DMS 273 (cell line): ENCODE measurements at regions not wholly inside any gene's neighbourhood (a gene's known extent, or its start where the extent isn't known, plus 50 kb on each side); places are given as distances from the start of the nearest gene placed in this dataset.

Experiments
- DNase-seq: peaks from one replicate; lab custom pipeline; 2025; ENCODE audit not compliant: unreplicated experiment; lab: John Stamatoyannopoulos, UW

GRCh38 chr14:96979611-96980074 lies 182.5 kb downstream of the VRK1 start:
- no peak for DNase-seq

- DNase-seq = no peak
These were observed 183.7 kb downstream of the VRK1 start for GRCh38 chr14:96980835-96981234.

GRCh38 chr14:96986256-96987085 lies 189.3 kb downstream of the VRK1 start:
- no peak for DNase-seq

- no peak for DNase-seq
These were observed 189.9 kb downstream of the VRK1 start for GRCh38 chr14:96987086-96987474.

DNA sequence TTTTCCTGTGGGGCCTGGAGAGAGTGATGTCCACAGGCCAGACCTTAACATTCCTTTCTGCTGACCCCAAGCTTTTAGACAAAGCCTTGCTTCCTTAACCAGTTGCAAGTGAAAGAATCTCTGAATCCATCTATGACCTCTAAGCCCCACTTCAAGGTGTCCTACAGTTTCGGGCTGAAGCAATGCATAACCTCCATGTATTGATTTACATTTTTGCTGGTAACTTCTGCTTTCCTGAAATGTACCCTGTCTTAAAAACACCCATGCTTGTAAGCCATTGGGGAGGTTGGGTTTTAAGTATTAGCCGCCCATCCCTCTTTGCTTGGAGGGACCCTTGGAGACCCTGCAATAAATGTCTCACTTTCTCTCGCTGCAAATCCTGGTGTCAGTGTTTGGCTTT lies 190.6 kb downstream of the VRK1 start:
- DNase-seq = no peak

DNA sequence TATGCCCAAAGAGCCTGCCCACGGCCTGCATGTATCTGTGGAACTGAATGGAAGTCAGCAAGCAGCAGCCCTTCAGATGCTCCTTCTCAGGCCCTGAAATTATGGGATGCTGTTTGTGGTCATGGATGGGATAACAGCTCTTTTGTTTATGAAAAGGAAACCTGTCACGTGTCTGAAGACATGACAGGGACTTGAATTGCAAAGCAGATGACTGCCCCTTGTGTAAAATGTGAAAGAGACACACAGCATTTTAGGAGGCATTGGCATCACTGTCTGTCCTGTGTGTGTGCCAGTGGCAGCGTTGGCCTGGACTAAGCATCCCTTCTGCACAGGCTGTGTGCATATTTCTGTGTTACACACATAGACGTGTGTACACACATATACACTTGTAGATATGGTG lies 192.1 kb downstream of the VRK1 start:
- no peak for DNase-seq

DNA sequence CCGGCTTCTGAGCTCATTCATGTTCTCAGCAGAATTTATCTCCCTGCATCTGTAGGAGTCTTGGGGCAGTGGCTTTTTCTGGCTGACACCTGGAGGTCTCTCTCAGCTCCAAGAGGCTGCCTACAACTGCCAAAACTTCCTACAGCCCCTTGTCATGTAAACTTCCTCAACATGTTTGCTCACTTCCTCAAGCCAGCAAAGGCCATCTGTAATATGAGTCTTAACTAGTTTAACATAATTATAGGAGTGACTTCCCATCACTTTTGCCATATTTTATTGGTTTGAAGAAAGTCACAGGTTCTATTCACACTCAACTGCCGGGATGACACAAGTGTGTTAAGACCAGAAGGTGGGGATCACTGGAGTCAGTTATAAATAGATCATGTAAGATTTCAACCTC lies 194.0 kb downstream of the VRK1 start:
- no peak for DNase-seq

- no peak for DNase-seq
These were observed 197.8 kb downstream of the VRK1 start for GRCh38 chr14:96994999-96995398.

GRCh38 chr14:96997269-96997668 lies 200.1 kb downstream of the VRK1 start:
- no peak for DNase-seq

GRCh38 chr14:96997996-96998395 lies 200.8 kb downstream of the VRK1 start:
- no peak for DNase-seq

DNA sequence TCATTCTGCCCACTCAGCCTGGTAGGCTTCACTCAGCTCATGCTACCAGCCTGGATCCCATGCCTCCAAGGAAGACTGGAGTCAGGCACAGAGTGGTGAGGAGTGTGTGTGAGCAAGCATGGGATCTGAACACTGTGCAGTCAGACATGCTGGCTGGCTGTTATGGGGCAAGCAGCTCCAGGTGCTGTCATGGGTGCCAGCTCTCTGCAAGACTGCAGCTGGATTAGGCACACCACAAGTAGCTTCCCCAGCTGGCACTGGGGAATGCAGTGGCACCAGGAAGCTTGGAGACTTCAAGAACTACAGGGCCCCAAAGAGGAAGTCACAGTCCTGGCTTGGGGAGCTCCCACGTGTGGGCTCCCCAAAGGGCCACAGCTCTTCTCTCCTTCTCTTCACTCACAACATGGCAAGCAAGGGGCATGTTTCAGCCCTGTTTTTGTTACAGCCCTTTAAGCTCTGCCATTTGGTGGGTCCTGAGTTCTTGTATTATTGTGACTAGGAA lies 202.5 kb downstream of the VRK1 start:
- no peak for DNase-seq

DNA sequence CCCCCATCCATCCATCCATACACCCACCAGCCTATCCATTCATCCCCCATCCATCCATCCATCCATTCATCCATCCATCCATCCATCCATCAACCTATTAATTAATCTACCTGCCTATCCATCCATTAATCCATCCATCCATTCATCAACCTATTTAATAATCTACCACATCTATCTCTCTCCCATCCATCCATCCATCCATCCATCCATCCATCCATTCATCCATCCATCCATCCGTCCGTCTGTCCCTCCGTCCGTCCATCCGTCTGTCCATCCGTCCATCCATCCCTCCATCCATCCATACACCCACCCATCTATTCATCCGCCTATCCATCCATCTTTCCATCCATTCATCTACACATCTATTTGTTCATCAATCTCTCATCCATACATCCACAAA lies 205.3 kb downstream of the VRK1 start:
- DNase-seq = no peak

DNA sequence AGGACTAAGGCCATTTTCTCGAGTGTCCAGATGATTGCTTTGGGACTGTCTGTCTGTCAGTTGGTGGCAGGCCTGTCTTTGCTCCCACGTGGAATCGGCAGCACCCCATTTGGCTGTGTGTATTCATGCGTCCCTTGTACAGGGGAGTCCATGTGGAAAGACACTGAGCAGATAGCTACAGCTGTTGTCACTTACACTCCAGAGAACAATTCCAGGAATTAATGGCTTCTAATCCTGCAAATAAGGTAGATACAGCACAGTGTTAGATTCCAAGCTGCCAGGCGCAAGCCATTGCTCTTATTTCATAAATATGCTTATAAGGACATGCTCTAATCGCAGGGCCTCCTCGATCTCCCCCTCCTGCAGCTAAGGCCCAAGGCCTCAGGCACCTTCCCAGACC lies 208.8 kb downstream of the VRK1 start:
- DNase-seq = no peak

DNA sequence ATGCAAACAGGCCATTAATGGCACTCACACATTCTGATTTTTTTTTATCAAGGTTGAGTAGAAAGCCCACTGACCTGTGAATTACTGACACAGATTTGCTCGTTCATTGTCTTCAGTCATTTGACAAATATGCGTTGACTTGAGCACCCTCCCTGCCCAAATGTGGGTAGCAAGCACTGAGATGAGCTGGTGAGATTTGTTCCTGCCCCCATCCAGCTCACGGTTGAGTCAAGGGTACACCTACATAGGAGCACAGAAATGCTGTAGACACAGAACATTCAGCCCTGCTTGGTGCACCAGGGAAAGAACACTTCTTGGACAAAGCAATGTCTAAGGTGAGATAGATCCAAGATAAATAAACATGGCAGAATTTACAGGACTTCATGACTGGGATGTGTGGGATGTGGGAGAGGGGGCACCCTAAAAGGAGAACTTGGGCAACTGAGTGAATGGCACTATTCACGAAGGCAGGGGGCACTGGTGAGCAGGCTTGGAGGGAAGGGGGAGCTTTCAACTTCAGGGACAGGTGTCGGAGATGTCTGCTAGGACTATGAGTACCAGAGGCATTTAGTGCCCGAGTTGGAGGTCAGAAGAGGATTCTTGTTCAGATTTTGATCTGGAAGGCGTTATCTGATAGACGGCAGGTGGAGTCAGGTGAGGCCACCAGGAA lies 213.4 kb downstream of the VRK1 start:
- DNase-seq = peak; percentile 3

- DNase-seq = no peak
These were observed 216.7 kb downstream of the VRK1 start for GRCh38 chr14:97013878-97014277.

GRCh38 chr14:97021001-97021400 lies 223.8 kb downstream of the VRK1 start:
- no peak for DNase-seq

- peak; percentile 46 for DNase-seq
These were observed 224.5 kb downstream of the VRK1 start for GRCh38 chr14:97021571-97022168.

DNA sequence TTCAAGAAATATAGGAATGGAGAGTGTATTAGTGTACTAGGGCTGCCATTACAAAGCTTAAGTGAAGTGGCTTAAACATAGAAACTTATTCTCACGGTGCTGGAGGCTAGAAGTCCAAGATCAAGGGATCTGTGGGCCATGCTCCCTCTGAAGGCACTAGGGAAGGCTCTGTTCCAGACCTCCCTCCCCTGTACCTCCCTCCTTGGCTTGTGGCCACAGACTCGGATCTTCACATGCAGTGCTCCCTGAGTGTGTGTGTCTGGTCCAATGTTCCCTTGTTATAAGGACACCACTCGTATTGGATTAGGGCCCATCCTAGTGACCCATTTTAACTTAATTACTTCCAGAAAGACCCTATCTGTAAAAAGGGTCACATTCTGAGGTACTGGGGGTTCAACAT lies 225.6 kb downstream of the VRK1 start:
- DNase-seq = no peak

GRCh38 chr14:97023871-97024270 lies 226.7 kb downstream of the VRK1 start:
- no peak for DNase-seq

- no peak for DNase-seq
These were observed 227.1 kb downstream of the VRK1 start for GRCh38 chr14:97024300-97024699.

DNA sequence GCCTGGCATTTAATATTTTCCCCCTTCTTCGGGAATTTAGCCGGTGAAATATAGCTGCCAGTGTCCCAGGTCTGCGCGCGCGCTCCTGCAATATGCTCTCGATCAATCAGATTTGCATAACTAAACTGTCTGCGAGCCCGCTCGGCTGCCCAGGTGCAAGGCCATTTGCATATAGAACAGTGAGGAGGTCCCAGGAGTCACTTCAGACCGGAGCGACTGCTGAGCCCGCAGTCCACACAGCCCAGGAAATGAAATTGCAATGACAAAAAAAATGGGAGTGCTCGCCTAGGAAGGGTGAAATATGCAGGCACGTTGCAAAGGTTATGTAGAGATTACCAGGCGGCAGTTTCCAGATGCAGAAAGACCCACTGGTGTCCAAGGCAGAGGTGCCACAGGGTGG lies 228.5 kb downstream of the VRK1 start:
- no peak for DNase-seq
